COR-L47 (cell line): ENCODE measurements at regions not wholly inside any gene's neighbourhood (a gene's known extent, or its start where the extent isn't known, plus 50 kb on each side); places are given as distances from the start of the nearest gene placed in this dataset.
A peak's percentile ranks its signal among the peaks of the same experiment; 100 is the strongest.
"Not testable (repeated sequence)": the region's sequence is repeated elsewhere in the genome, so short reads cannot be mapped to it uniquely, and the experiment has no call there.

ENCODE experiments used
- DNase-seq: peaks from one replicate; lab custom pipeline; 2025; lab: John Stamatoyannopoulos, UW

GRCh38 chr2:235105821-235106359 is 154.1 kb downstream of the SH3BP4 start:
- DNase-seq = no peak

GRCh38 chr2:235106874-235107639 is 155.2 kb downstream of the SH3BP4 start:
- peak; percentile 39 for DNase-seq

- DNase-seq = no peak
Observed at GRCh38 chr2:235107640-235107951, 155.8 kb downstream of the SH3BP4 start.

- not testable (repeated sequence) for DNase-seq
Observed at GRCh38 chr2:235109561-235109960, 157.7 kb downstream of the SH3BP4 start.

GRCh38 chr2:235112365-235112764 is 160.5 kb downstream of the SH3BP4 start:
- no peak for DNase-seq

- no peak for DNase-seq
Observed at GRCh38 chr2:235113854-235114253, 162.0 kb downstream of the SH3BP4 start.

- DNase-seq = no peak
Observed at GRCh38 chr2:235114286-235114685, 162.5 kb downstream of the SH3BP4 start.

GRCh38 chr2:235115521-235115920 is 163.7 kb downstream of the SH3BP4 start:
- DNase-seq = no peak

- DNase-seq = peak; percentile 35
Observed at GRCh38 chr2:235116885-235117492, 165.2 kb downstream of the SH3BP4 start.

- no peak for DNase-seq
Observed at GRCh38 chr2:235126768-235127167, 175.0 kb downstream of the SH3BP4 start.

GRCh38 chr2:235127931-235128330 is 176.1 kb downstream of the SH3BP4 start:
- no peak for DNase-seq

GRCh38 chr2:235129850-235130249 is 178.0 kb downstream of the SH3BP4 start:
- no peak for DNase-seq

GRCh38 chr2:235131334-235132305 is 179.8 kb downstream of the SH3BP4 start:
- DNase-seq = no peak

GRCh38 chr2:235132651-235133050 is 180.8 kb downstream of the SH3BP4 start:
- DNase-seq = no peak

GRCh38 chr2:235133837-235134236 is 182.0 kb downstream of the SH3BP4 start:
- no peak for DNase-seq

GRCh38 chr2:235134420-235134819 is 182.6 kb downstream of the SH3BP4 start:
- no peak for DNase-seq

- DNase-seq = no peak
Observed at GRCh38 chr2:235135195-235135965, 183.6 kb downstream of the SH3BP4 start.

GRCh38 chr2:235135990-235136561 is 184.3 kb downstream of the SH3BP4 start:
- DNase-seq = peak; percentile 77

GRCh38 chr2:235138339-235138738 is 186.5 kb downstream of the SH3BP4 start:
- DNase-seq = no peak

- DNase-seq = no peak
Observed at GRCh38 chr2:235139956-235140800, 188.4 kb downstream of the SH3BP4 start.

GRCh38 chr2:235140801-235141081 is 188.9 kb downstream of the SH3BP4 start:
- DNase-seq = no peak
